BLaER1 treated with 17β-estradiol and CSF1 and Interleukin-3, amounts not matched to agents 10 nM and 100 nM (cell line): ENCODE measurements at regions not wholly inside any gene's neighbourhood (a gene's known extent, or its start where the extent isn't known, plus 50 kb on each side); places are given as distances from the start of the nearest gene placed in this dataset.
A peak's percentile ranks its signal among the peaks of the same experiment; 100 is the strongest.

ENCODE experiments used
- H3K27ac ChIP-seq, 11 experiments: shearing (Covaris generic); formaldehyde crosslinking; 2 replicates each; pipeline ENCODE4 v1.8.1; 2022
- H3K27me3 ChIP-seq, 11 experiments: shearing (Covaris generic); formaldehyde crosslinking; 2 replicates each; pipeline ENCODE4 v1.8.1; 2022
- H3K36me3 ChIP-seq, 11 experiments: shearing (Covaris generic); formaldehyde crosslinking; 2 replicates each; pipeline ENCODE4 v1.8.1; 2022
- H3K4me1 ChIP-seq, 10 experiments: shearing (Covaris generic); formaldehyde crosslinking; 2 replicates each; pipeline ENCODE4 v1.8.1; 2022
- H3K4me2 ChIP-seq, 11 experiments: shearing (Covaris generic); formaldehyde crosslinking; 2 replicates each; pipeline ENCODE4 v1.8.1; 2022
- H3K4me3 ChIP-seq, 10 experiments: shearing (Covaris generic); formaldehyde crosslinking; 2 replicates each; pipeline ENCODE4 v1.8.1; 2022
- H3K9ac ChIP-seq, 11 experiments: shearing (Covaris generic); formaldehyde crosslinking; 2 replicates each; pipeline ENCODE4 v1.8.1; 2022
- H3K9me3 ChIP-seq, 11 experiments: shearing (Covaris generic); formaldehyde crosslinking; replicated peaks in 1 of 11; 2 replicates each; pipeline ENCODE4 v1.8.1; 2022
- H4K20me1 ChIP-seq, 11 experiments: shearing (Covaris generic); formaldehyde crosslinking; 2 replicates each; pipeline ENCODE4 v1.8.1; 2022
- Cebpa-rat ChIP-seq, 11 experiments: shearing (Covaris generic); IDR thresholded peaks; 2 replicates each; pipeline ENCODE4 v1.8.1; 2022

- H3K4me1 ChIP-seq = peaks cover 0 to 12% (median 0%) of the 10 kb centered on the region in 10 experiments; a peak in 5 of 20 replicates
- no peak overlapping the region for H3K9ac ChIP-seq
- no peaks in the 10 kb centered on the region for H4K20me1 ChIP-seq
- H3K27ac ChIP-seq = no peak overlapping the region
- no peak overlapping the region for H3K4me3 ChIP-seq
- H3K27me3 ChIP-seq = no peaks in the 10 kb centered on the region
- no peak for TF ChIP-seq Cebpa-rat (IDR thresholded peaks at IDR 0.05)
- peaks cover 0 to 5% (median 0%) of the 10 kb centered on the region in 11 experiments; a peak in 1 of 22 replicates for H3K9me3 ChIP-seq
- H3K36me3 ChIP-seq = no peaks in the 10 kb centered on the region
- no peak overlapping the region for H3K4me2 ChIP-seq
These were observed 60.3 kb upstream of the PJA2 start for GRCh38 chr5:109469896-109470662.

GRCh38 chr5:109468737-109469420 lies 59.1 kb upstream of the PJA2 start:
- peaks cover 0 to 12% (median 0%) of the 10 kb centered on the region in 10 experiments; a peak in 5 of 20 replicates for H3K4me1 ChIP-seq
- peaks cover 0 to 5% (median 0%) of the 10 kb centered on the region in 11 experiments; a peak in 1 of 22 replicates for H3K9me3 ChIP-seq
- no peak overlapping the region for H3K9ac ChIP-seq
- H3K27me3 ChIP-seq = no peaks in the 10 kb centered on the region
- peak overlapping the region in 1 of 11 experiments; percentile 38; a peak in 1 of 22 replicates for H3K27ac ChIP-seq
- H3K4me3 ChIP-seq = no peak overlapping the region
- H3K4me2 ChIP-seq = no peak overlapping the region
- TF ChIP-seq Cebpa-rat (IDR thresholded peaks at IDR 0.05) = no peak
- no peaks in the 10 kb centered on the region for H3K36me3 ChIP-seq
- no peaks in the 10 kb centered on the region for H4K20me1 ChIP-seq

GRCh38 chr5:109468288-109468676 lies 58.5 kb upstream of the PJA2 start:
- Histone ChIP-seq H3K27ac (peak overlapping the region in 1 of 11 experiments; percentile 38; a peak in 1 of 22 replicates), H4K20me1 (no peaks in the 10 kb centered on the region), H3K36me3 (no peaks in the 10 kb centered on the region), H3K4me2 (no peak overlapping the region), H3K27me3 (no peaks in the 10 kb centered on the region), H3K9ac (no peak overlapping the region), H3K4me3 (no peak overlapping the region), H3K4me1 (peaks cover 0 to 12% (median 0%) of the 10 kb centered on the region in 10 experiments; a peak in 5 of 20 replicates), H3K9me3 (peaks cover 0 to 5% (median 0%) of the 10 kb centered on the region in 11 experiments; a peak in 1 of 22 replicates)
- TF ChIP-seq Cebpa-rat (IDR thresholded peaks at IDR 0.05) = no peak

- Histone ChIP-seq H3K4me2 (no peak overlapping the region), H4K20me1 (no peaks in the 10 kb centered on the region), H3K27me3 (no peaks in the 10 kb centered on the region), H3K9me3 (peaks cover 0 to 5% (median 0%) of the 10 kb centered on the region in 11 experiments; a peak in 1 of 22 replicates), H3K36me3 (no peaks in the 10 kb centered on the region), H3K4me3 (no peak overlapping the region), H3K4me1 (peaks cover 0 to 12% (median 0%) of the 10 kb centered on the region in 10 experiments; a peak in 5 of 20 replicates), H3K27ac (no peak overlapping the region), H3K9ac (no peak overlapping the region)
- no peak for TF ChIP-seq Cebpa-rat (IDR thresholded peaks at IDR 0.05)
These were observed 57.3 kb upstream of the PJA2 start for GRCh38 chr5:109467058-109467457.
